Smooth muscle cell (in vitro differentiated cells): ENCODE measurements at regions not wholly inside any gene's neighbourhood (a gene's known extent, or its start where the extent isn't known, plus 50 kb on each side); places are given as distances from the start of the nearest gene placed in this dataset.

Source experiments
- DNase-seq: peaks from one replicate; lab custom pipeline; 2025; ENCODE audit not compliant: unreplicated experiment; lab: John Stamatoyannopoulos, UW
- H2AFZ ChIP-seq: fragments of 200-600 bp; sonication (generic); 2 replicates; pipeline ENCODE4 v1.6.0; 2016; ENCODE audit warnings: antibody characterized with exemption, low read depth, mild to moderate bottlenecking
- H3F3A ChIP-seq: fragments of 200-600 bp; sonication (generic); 2 replicates; pipeline ENCODE4 v1.6.0; 2017; ENCODE audit warnings: antibody characterized with exemption, low read depth
- H3K27ac ChIP-seq: fragments of 200-600 bp; sonication (generic); 2 replicates; pipeline ENCODE4 v1.5.1; 2016; ENCODE audit warnings: low read depth, mild to moderate bottlenecking
- H3K27me3 ChIP-seq: fragments of 200-600 bp; sonication (generic); 2 replicates; pipeline ENCODE4 v1.6.1; 2016; ENCODE audit warnings: low read depth, mild to moderate bottlenecking
- H3K36me3 ChIP-seq: fragments of 200-600 bp; sonication (generic); 2 replicates; pipeline ENCODE4 v1.5.1; 2016; ENCODE audit warnings: low read depth
- H3K4me1 ChIP-seq: fragments of 200-600 bp; sonication (generic); 2 replicates; pipeline ENCODE4 v1.5.1; 2016; ENCODE audit warnings: low read depth
- H3K4me2 ChIP-seq: fragments of 200-600 bp; sonication (generic); 2 replicates; pipeline ENCODE4 v1.6.0; 2016; ENCODE audit warnings: mild to moderate bottlenecking
- H3K4me3 ChIP-seq: fragments of 200-600 bp; sonication (generic); 2 replicates; pipeline ENCODE4 v1.5.1; 2016; ENCODE audit warnings: mild to moderate bottlenecking
- H3K79me2 ChIP-seq: fragments of 200-600 bp; sonication (generic); 2 replicates; pipeline ENCODE4 v1.6.0; 2016; ENCODE audit warnings: low read depth, mild to moderate bottlenecking
- H3K9ac ChIP-seq: fragments of 200-600 bp; sonication (generic); 2 replicates; pipeline ENCODE4 v1.6.0; 2016; ENCODE audit warnings: low read depth
- H3K9me3 ChIP-seq: fragments of 200-600 bp; sonication (generic); replicated peaks from 2 replicates; pipeline ENCODE4 v1.5.1; 2016; ENCODE audit warnings: low read depth
- H4K20me1 ChIP-seq: fragments of 200-600 bp; sonication (generic); 2 replicates; pipeline ENCODE4 v1.6.0; 2016; ENCODE audit warnings: low read depth
- CTCF ChIP-seq: fragments of 200-600 bp; sonication (generic); IDR thresholded peaks from 2 replicates; pipeline ENCODE4 v1.5.1; 2017; ENCODE audit warnings: borderline replicate concordance, mild to moderate bottlenecking, antibody characterized with exemption; ENCODE audit not compliant: insufficient read depth, poor library complexity, severe bottlenecking
- WGBS: methylation state at CpG from one replicate; pipeline ENCODE4 v1.1.7; 2016; ENCODE audit warnings: low lambda C conversion rate; 5-methylcytosine and 5-hydroxymethylcytosine counted together

DNA sequence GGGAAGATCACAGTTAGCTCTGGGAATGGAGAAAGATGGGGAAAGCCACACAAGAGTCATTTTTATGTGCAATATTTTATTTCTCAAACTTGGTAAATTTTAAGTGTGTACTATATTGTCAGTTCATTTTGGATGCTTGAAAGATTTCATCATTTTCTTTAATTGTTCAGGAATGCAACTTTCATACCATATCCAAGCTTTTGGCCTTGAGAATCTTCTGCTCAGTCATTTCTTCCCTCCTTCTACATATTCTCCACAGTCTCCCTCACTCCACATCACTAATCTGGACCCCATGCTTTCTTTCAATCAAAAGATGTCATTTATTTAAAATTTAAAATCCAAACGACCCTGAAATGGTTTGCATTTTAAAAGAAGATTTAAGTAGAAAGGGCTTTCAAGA lies 135.4 kb downstream of the FAM114A2 start:
- DNase-seq: no peak
- no peak for TF ChIP-seq CTCF
- no peak overlapping the region for H3K27ac ChIP-seq
- H3K79me2 ChIP-seq: no peaks in the 10 kb centered on the region
- no peak overlapping the region for H3K9ac ChIP-seq
- no peak overlapping the region for H3K4me2 ChIP-seq
- no peaks in the 10 kb centered on the region for H3F3A ChIP-seq
- 54% methylated on average over 1 of the region's 1 CpG for WGBS
- H3K4me3 ChIP-seq: no peak overlapping the region
- H4K20me1 ChIP-seq: no peaks in the 10 kb centered on the region
- no peaks in the 10 kb centered on the region for H3K9me3 ChIP-seq
- no peaks in the 10 kb centered on the region for H3K27me3 ChIP-seq
- no peak overlapping the region for H2AFZ ChIP-seq
- no peaks in the 10 kb centered on the region for H3K36me3 ChIP-seq
- H3K4me1 ChIP-seq: peaks cover 5% of the 10 kb centered on the region

GRCh38 chr5:153902016-153902415 lies 136.7 kb downstream of the FAM114A2 start:
- H4K20me1 ChIP-seq: no peaks in the 10 kb centered on the region
- H3K4me1 ChIP-seq: peaks cover 5% of the 10 kb centered on the region
- DNase-seq: no peak
- no peak overlapping the region for H2AFZ ChIP-seq
- H3K36me3 ChIP-seq: no peaks in the 10 kb centered on the region
- H3K4me3 ChIP-seq: no peak overlapping the region
- H3K9me3 ChIP-seq: no peaks in the 10 kb centered on the region
- H3F3A ChIP-seq: no peaks in the 10 kb centered on the region
- no peaks in the 10 kb centered on the region for H3K79me2 ChIP-seq
- no peak overlapping the region for H3K4me2 ChIP-seq
- H3K9ac ChIP-seq: no peak overlapping the region
- 82% methylated on average over 1 of the region's 1 CpG for WGBS
- TF ChIP-seq CTCF: no peak
- H3K27me3 ChIP-seq: no peaks in the 10 kb centered on the region
- no peak overlapping the region for H3K27ac ChIP-seq

DNA sequence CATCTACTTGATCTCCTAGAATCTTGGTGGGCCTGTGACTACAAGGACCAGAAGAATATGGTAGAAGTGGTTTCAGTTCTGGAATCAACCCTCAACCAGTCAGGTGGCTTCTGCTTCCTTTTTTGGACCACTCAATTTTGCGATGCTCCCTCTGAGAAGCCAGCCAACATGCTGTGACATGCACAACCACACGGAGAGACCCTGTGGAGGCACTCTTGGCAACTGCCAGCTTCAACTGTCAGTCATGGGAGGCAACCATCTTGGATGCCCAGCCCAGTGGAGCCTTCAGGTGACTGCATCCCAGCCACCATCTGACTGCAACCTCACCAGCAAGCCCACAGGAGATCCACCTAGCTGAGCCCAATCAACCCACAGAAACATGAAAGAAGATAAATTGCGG lies 137.3 kb downstream of the FAM114A2 start:
- H3K27ac ChIP-seq: no peak overlapping the region
- no peaks in the 10 kb centered on the region for H3K9me3 ChIP-seq
- H4K20me1 ChIP-seq: no peaks in the 10 kb centered on the region
- H3K27me3 ChIP-seq: no peaks in the 10 kb centered on the region
- 87% methylated on average over 3 of the region's 3 CpGs for WGBS
- H2AFZ ChIP-seq: no peak overlapping the region
- no peak overlapping the region for H3K4me2 ChIP-seq
- H3F3A ChIP-seq: no peaks in the 10 kb centered on the region
- H3K4me1 ChIP-seq: peaks cover 5% of the 10 kb centered on the region
- H3K36me3 ChIP-seq: no peaks in the 10 kb centered on the region
- no peak overlapping the region for H3K9ac ChIP-seq
- TF ChIP-seq CTCF: no peak
- DNase-seq: no peak
- H3K79me2 ChIP-seq: no peaks in the 10 kb centered on the region
- H3K4me3 ChIP-seq: no peak overlapping the region

DNA sequence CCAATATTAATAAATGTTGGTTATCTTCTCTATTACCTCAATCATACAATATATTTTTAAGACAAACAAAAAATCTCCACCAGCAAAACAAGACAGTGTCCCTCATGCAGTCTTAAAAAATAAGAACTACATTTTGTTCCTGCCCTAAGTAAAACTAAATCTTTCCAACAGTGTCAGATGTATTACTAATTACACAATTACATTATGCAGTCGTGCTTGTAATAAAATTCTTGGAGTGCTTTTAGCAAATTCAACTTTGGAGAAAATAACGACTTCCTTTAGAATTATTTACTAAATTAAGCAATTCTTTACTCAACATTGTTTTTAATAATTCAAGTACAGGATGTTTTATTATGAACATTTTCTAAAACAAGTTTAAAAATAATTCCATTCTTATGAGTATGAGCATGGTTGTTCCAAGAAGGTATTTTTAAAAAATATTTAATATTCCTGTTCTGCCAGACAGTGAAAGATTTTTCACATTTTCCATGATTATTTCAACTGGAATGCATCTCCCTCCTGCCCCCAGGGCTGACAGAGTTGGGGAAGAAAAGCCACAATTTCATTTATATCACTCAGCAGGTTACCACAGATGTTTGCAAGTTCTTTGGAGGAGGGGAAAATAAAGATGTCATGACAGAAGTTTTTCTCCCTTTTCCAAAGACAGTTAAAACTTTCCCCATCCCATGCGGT lies 137.9 kb downstream of the FAM114A2 start:
- Histone ChIP-seq H3K9ac (no peak overlapping the region), H3K4me2 (peak overlapping the region; percentile 44), H3F3A (no peaks in the 10 kb centered on the region), H3K36me3 (no peaks in the 10 kb centered on the region), H3K4me3 (no peak overlapping the region), H2AFZ (no peak overlapping the region), H3K27ac (peak overlapping the region; percentile 45), H3K9me3 (no peaks in the 10 kb centered on the region), H3K79me2 (no peaks in the 10 kb centered on the region), H3K27me3 (no peaks in the 10 kb centered on the region), H3K4me1 (peaks cover 5% of the 10 kb centered on the region), H4K20me1 (no peaks in the 10 kb centered on the region)
- WGBS: 76% methylated on average over 3 of the region's 3 CpGs
- TF ChIP-seq CTCF: no peak
- DNase-seq: no peak
